ENCODE measurements at regions not wholly inside any gene's neighbourhood (a gene's known extent, or its start where the extent isn't known, plus 50 kb on each side); places are given as distances from the start of the nearest gene placed in this dataset.

GRCh38 chr2:13005761-13006335 is 289.1 kb downstream of the TRIB2 start:
- TF ChIP-seq EGR1 (IDR thresholded peaks at IDR 0.05), result no peak
- no peak for TF ChIP-seq MAX (IDR thresholded peaks at IDR 0.05)
- no peak for TF ChIP-seq RAD21 (IDR thresholded peaks at IDR 0.05; ENCODE audit: low read depth)
- TF ChIP-seq EP300 (IDR thresholded peaks at IDR 0.05; ENCODE audit: borderline replicate concordance), result no peak
- TF ChIP-seq YY1 (IDR thresholded peaks at IDR 0.05; ENCODE audit: low read depth), result no peak
- no peak for TF ChIP-seq TAF1 (IDR thresholded peaks at IDR 0.05; ENCODE audit: low read depth)
- TF ChIP-seq ZBTB7A (IDR thresholded peaks at IDR 0.05; ENCODE audit: low read depth), result no peak
- no peak for TF ChIP-seq NFIC (IDR thresholded peaks at IDR 0.05)

Measured in Ishikawa (cell line).